Right atrium auricular region (tissue), 2 donors: ENCODE measurements at regions not wholly inside any gene's neighbourhood (a gene's known extent, or its start where the extent isn't known, plus 50 kb on each side); places are given as distances from the start of the nearest gene placed in this dataset.

ENCODE experiments used
- DNase-seq: peaks from one replicate; pipeline ENCODE4 v3.0.0-alpha.2; 2019; ENCODE audit warnings: low spot score
- H3K27ac ChIP-seq, 2 donors: fragments of 200-600 bp; sonication (generic); 1 replicate in 1 of 2; 2 replicates in 1 of 2; pipeline ENCODE4 v1.5.1; 2016 to 2019
- H3K27me3 ChIP-seq, 2 donors: fragments of 200-600 bp; sonication (generic); one replicate each; pipeline versions ENCODE4 v1.5.1 to v1.6.0; 2017 to 2019
- H3K36me3 ChIP-seq: fragments of 200-600 bp; sonication (generic); one replicate; pipeline ENCODE4 v1.5.1; 2016
- H3K4me1 ChIP-seq, 2 donors: fragments of 200-600 bp; sonication (generic); one replicate each; pipeline versions ENCODE4 v1.5.1 to v1.6.0; 2017 to 2019
- H3K4me3 ChIP-seq, 2 donors: fragments of 200-600 bp; sonication (generic); 1 replicate in 1 of 2; 2 replicates in 1 of 2; pipeline ENCODE4 v1.5.1; 2017 to 2019; ENCODE audit warnings: mild to moderate bottlenecking in 1 of 2, moderate library complexity in 1 of 2
- H3K9me3 ChIP-seq, 2 donors: fragments of 200-600 bp; sonication (generic); one replicate each; pipeline ENCODE4 v1.5.1; 2019
- TF ChIP-seq, protein P1 (sequence below), 2 donors: fragments of 200-600 bp; sonication (generic); IDR thresholded peaks; one replicate each; pipeline ENCODE4 v1.5.1; 2019; ENCODE audit warnings: antibody characterized with exemption in 2 of 2

- DNase-seq, result no peak
- TF ChIP-seq, protein P1, sequence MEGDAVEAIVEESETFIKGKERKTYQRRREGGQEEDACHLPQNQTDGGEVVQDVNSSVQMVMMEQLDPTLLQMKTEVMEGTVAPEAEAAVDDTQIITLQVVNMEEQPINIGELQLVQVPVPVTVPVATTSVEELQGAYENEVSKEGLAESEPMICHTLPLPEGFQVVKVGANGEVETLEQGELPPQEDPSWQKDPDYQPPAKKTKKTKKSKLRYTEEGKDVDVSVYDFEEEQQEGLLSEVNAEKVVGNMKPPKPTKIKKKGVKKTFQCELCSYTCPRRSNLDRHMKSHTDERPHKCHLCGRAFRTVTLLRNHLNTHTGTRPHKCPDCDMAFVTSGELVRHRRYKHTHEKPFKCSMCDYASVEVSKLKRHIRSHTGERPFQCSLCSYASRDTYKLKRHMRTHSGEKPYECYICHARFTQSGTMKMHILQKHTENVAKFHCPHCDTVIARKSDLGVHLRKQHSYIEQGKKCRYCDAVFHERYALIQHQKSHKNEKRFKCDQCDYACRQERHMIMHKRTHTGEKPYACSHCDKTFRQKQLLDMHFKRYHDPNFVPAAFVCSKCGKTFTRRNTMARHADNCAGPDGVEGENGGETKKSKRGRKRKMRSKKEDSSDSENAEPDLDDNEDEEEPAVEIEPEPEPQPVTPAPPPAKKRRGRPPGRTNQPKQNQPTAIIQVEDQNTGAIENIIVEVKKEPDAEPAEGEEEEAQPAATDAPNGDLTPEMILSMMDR (IDR thresholded peaks at IDR 0.05), result no peak
- H3K9me3 ChIP-seq, result peaks cover 0 to 25% of the 10 kb centered on the region in 2 donors
- no peak overlapping the region for H3K4me3 ChIP-seq
- no peak overlapping the region for H3K27ac ChIP-seq
- H3K4me1 ChIP-seq, result no peaks in the 10 kb centered on the region
- H3K27me3 ChIP-seq, result no peaks in the 10 kb centered on the region
- no peaks in the 10 kb centered on the region for H3K36me3 ChIP-seq
Measured at GRCh38 chr12:73186272-73186671, 914.1 kb downstream of the TRHDE start.

DNA sequence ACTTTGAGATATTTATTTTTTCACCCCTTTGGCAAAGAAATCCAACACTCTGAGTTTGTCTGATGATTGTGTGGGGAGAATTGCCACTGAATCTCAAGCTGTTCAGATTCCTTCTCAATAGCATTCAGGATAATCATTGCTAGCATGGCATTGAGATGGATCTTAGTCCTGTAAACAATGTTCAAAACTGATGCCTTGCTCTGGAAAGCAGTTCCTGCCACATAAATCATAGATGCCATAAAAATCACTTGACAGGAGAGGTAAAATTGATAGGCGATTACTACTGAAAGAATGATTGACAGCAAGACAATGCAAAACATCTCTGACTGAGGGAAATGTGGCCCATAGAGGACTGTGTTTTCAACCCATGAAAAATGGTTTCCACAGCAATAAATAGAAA lies 915.6 kb downstream of the TRHDE start:
- no peak overlapping the region for H3K27ac ChIP-seq
- H3K36me3 ChIP-seq, result no peaks in the 10 kb centered on the region
- TF ChIP-seq, protein P1 (IDR thresholded peaks at IDR 0.05), result no peak
- H3K4me3 ChIP-seq, result no peak overlapping the region
- H3K9me3 ChIP-seq, result peaks cover 0 to 25% of the 10 kb centered on the region in 2 donors
- H3K4me1 ChIP-seq, result no peaks in the 10 kb centered on the region
- no peak for DNase-seq
- no peaks in the 10 kb centered on the region for H3K27me3 ChIP-seq

- no peaks in the 10 kb centered on the region for H3K4me1 ChIP-seq
- H3K36me3 ChIP-seq, result no peaks in the 10 kb centered on the region
- TF ChIP-seq, protein P1 (IDR thresholded peaks at IDR 0.05), result no peak
- no peak overlapping the region for H3K4me3 ChIP-seq
- H3K27ac ChIP-seq, result no peak overlapping the region
- DNase-seq, result no peak
- H3K27me3 ChIP-seq, result no peaks in the 10 kb centered on the region
- H3K9me3 ChIP-seq, result no peaks in the 10 kb centered on the region
Measured at GRCh38 chr12:73210548-73211204, 938.5 kb downstream of the TRHDE start.

- no peak for DNase-seq
- TF ChIP-seq, protein P1 (IDR thresholded peaks at IDR 0.05), result no peak
- H3K27ac ChIP-seq, result no peak overlapping the region
- no peaks in the 10 kb centered on the region for H3K36me3 ChIP-seq
- no peaks in the 10 kb centered on the region for H3K9me3 ChIP-seq
- no peak overlapping the region for H3K4me3 ChIP-seq
- H3K4me1 ChIP-seq, result no peaks in the 10 kb centered on the region
- no peaks in the 10 kb centered on the region for H3K27me3 ChIP-seq
Measured at GRCh38 chr12:73220951-73221350, 948.8 kb downstream of the TRHDE start.

DNA sequence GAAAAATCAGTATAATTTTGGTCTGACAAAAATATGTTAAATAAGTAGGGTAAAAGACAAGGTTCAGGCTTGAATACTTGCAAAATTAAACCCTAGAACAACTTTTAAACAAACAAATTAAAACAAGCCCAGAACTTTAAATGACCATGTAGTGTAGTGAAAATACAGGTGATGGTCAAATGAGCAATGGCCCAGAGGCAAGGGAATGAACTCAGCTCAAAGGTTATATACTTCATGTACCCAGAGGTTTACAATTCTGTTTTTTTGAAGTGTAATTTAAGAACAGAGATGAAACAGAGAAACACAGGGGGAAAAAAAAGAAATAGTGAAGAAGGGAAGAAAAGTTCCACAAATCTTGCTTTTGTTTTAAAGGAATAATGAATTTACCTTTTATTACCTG lies 949.2 kb downstream of the TRHDE start:
- H3K4me1 ChIP-seq, result no peaks in the 10 kb centered on the region
- no peak for DNase-seq
- no peak overlapping the region for H3K4me3 ChIP-seq
- TF ChIP-seq, protein P1 (IDR thresholded peaks at IDR 0.05), result no peak
- no peaks in the 10 kb centered on the region for H3K9me3 ChIP-seq
- no peaks in the 10 kb centered on the region for H3K27me3 ChIP-seq
- no peak overlapping the region for H3K27ac ChIP-seq
- H3K36me3 ChIP-seq, result no peaks in the 10 kb centered on the region

GRCh38 chr12:73221836-73222235 lies 949.7 kb downstream of the TRHDE start:
- DNase-seq, result no peak
- TF ChIP-seq, protein P1 (IDR thresholded peaks at IDR 0.05), result no peak
- Histone ChIP-seq H3K36me3 (no peaks in the 10 kb centered on the region), H3K4me1 (no peaks in the 10 kb centered on the region), H3K27ac (no peak overlapping the region), H3K27me3 (no peaks in the 10 kb centered on the region), H3K4me3 (no peak overlapping the region), H3K9me3 (no peaks in the 10 kb centered on the region)
